HFF-Myc (cell line): ENCODE measurements at regions not wholly inside any gene's neighbourhood (a gene's known extent, or its start where the extent isn't known, plus 50 kb on each side); places are given as distances from the start of the nearest gene placed in this dataset.

Experiments used
- DNase-seq: peaks from one replicate; pipeline ENCODE4 v3.0.0-alpha.2; 2011; ENCODE audit warnings: low read depth; ENCODE audit errors: extremely low read depth
- H3K4me3 ChIP-seq: replicated peaks from 2 replicates; pipeline ENCODE4 v1.5.1; 2011; ENCODE audit warnings: low read depth, mild to moderate bottlenecking, control low read depth, low read length
- TF ChIP-seq, protein P1 (sequence below): IDR thresholded peaks from 2 replicates; pipeline ENCODE4 v1.5.1; 2012; ENCODE audit warnings: mild to moderate bottlenecking, low read depth, low read length, control low read depth; ENCODE audit errors: missing control alignments

GRCh38 chr20:17835934-17836300 lies 132.7 kb downstream of the SNX5 start:
- no peak for DNase-seq
- H3K4me3 ChIP-seq: no peak overlapping the region
- TF ChIP-seq, protein P1, sequence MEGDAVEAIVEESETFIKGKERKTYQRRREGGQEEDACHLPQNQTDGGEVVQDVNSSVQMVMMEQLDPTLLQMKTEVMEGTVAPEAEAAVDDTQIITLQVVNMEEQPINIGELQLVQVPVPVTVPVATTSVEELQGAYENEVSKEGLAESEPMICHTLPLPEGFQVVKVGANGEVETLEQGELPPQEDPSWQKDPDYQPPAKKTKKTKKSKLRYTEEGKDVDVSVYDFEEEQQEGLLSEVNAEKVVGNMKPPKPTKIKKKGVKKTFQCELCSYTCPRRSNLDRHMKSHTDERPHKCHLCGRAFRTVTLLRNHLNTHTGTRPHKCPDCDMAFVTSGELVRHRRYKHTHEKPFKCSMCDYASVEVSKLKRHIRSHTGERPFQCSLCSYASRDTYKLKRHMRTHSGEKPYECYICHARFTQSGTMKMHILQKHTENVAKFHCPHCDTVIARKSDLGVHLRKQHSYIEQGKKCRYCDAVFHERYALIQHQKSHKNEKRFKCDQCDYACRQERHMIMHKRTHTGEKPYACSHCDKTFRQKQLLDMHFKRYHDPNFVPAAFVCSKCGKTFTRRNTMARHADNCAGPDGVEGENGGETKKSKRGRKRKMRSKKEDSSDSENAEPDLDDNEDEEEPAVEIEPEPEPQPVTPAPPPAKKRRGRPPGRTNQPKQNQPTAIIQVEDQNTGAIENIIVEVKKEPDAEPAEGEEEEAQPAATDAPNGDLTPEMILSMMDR: no peak

DNA sequence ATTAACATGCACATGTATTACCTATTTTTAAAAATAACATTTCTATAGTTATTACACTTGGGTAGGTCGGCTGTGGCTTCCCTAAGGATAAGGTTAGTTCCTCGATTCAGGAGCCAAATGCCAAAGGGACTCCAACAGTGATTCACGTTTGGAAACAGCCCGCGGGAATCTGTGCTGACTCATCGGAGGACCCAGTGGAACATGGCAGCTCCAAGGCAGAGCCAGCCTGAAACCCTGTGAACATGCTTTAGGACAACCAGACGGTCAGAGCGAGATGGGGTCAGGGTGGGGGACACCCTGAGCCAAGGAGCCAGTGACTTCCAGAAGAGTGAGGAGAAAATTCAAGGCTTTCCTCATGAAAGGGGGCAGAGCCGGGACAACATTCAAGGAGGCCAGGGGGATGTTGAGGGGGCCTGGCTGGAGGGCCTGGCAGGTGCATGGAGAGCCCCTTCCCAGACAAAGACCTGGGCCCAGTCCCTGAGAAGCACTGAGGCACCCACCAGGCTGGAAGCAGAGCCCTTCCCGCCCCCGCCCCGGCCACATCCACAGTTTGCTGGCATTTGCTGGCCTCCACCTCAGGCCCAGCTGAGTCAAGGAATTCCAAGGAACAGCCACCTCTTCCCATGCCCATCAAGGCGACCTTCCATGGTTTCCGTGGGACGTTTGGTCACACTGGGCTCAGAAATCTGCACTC lies 133.2 kb downstream of the SNX5 start:
- DNase-seq: no peak

GRCh38 chr20:17834804-17835203 lies 133.8 kb downstream of the SNX5 start:
- no peak for DNase-seq
- TF ChIP-seq, protein P1: no peak
- H3K4me3 ChIP-seq: no peak overlapping the region

More for the DNA sequence above, 133.2 kb downstream of the SNX5 start:
- TF ChIP-seq, protein P1: no peak
- no peak overlapping the region for H3K4me3 ChIP-seq

GRCh38 chr20:17833036-17833674 lies 133.4 kb downstream of the BANF2 start:
- H3K4me3 ChIP-seq: no peak overlapping the region
- TF ChIP-seq, protein P1: no peak
- no peak for DNase-seq

- no peak overlapping the region for H3K4me3 ChIP-seq
- TF ChIP-seq, protein P1: no peak
- no peak for DNase-seq
Observed at GRCh38 chr20:17832236-17832915, 132.6 kb downstream of the BANF2 start.

- DNase-seq: no peak
- H3K4me3 ChIP-seq: no peak overlapping the region
- TF ChIP-seq, protein P1: no peak
Observed at GRCh38 chr20:17828598-17829144, 128.9 kb downstream of the BANF2 start.
